MCF 10A (cell line): ENCODE measurements at regions not wholly inside any gene's neighbourhood (a gene's known extent, or its start where the extent isn't known, plus 50 kb on each side); places are given as distances from the start of the nearest gene placed in this dataset.
"Not testable (repeated sequence)": the region's sequence is repeated elsewhere in the genome, so short reads cannot be mapped to it uniquely, and the experiment has no call there.

Experiments used
- BruUV-seq: library from RNA; stranded (reverse); fragments of 400-500 nt; replicated peaks from 2 replicates; lab custom pipeline; 2021; lab: Mats Ljungman, UMichigan
- CTCF ChIA-PET: fragments of 300-600 bp; sonication (Branson Sonifier 250); formaldehyde crosslinking; extraction: SDS; loops from one replicate; lab custom pipeline; 2021; ENCODE audit warnings: antibody characterized with exemption, inconsistent platforms; lab: Yijun Ruan, JAX
- POLR2A ChIA-PET: fragments of 300-600, 350-650 bp; sonication (Branson Sonifier 250); formaldehyde crosslinking; extraction: SDS; loops from one replicate; lab custom pipeline; 2020; ENCODE audit warnings: antibody characterized with exemption, inconsistent platforms; lab: Yijun Ruan, JAX
- DNase-seq: peaks from one replicate; pipeline ENCODE4 v3.0.0-alpha.2; 2018; ENCODE audit not compliant: unreplicated experiment
- H3K27ac Mint-ChIP-seq: one replicate; pipeline ENCODE4 v1.8.0; 2022; ENCODE audit warnings: mild to moderate bottlenecking, low read depth, mixed read lengths; ENCODE audit not compliant: unreplicated experiment
- H3K27me3 Mint-ChIP-seq: one replicate; pipeline ENCODE4 v1.8.0; 2022; ENCODE audit warnings: mixed read lengths; ENCODE audit not compliant: insufficient read depth, unreplicated experiment
- H3K36me3 Mint-ChIP-seq: one replicate; pipeline ENCODE4 v1.8.0; 2022; ENCODE audit warnings: mild to moderate bottlenecking, moderate library complexity, mixed read lengths; ENCODE audit not compliant: insufficient read depth, unreplicated experiment
- H3K4me1 Mint-ChIP-seq: one replicate; pipeline ENCODE4 v1.8.0; 2022; ENCODE audit warnings: mixed read lengths; ENCODE audit not compliant: insufficient read depth, unreplicated experiment
- H3K4me3 Mint-ChIP-seq: one replicate; pipeline ENCODE4 v1.8.0; 2022; ENCODE audit warnings: mild to moderate bottlenecking, moderate library complexity, mixed read lengths; ENCODE audit not compliant: unreplicated experiment
- H3K9me3 Mint-ChIP-seq: one replicate; pipeline ENCODE4 v1.8.0; 2022; ENCODE audit warnings: mixed read lengths; ENCODE audit not compliant: unreplicated experiment
- intact Hi-C: fragments of 100-400 bp; cut with micrococcal nuclease; formaldehyde crosslinking; loops from 2 replicates; pipeline ENCODE4 v1.14.1; 2022
- TF ChIP-seq, protein P1 (sequence below): fragments of 200-600 bp; IDR thresholded peaks from one replicate; pipeline ENCODE4 v1.8.0; 2022; ENCODE audit warnings: antibody characterized with exemption, mild to moderate bottlenecking; ENCODE audit not compliant: unreplicated experiment

DNA sequence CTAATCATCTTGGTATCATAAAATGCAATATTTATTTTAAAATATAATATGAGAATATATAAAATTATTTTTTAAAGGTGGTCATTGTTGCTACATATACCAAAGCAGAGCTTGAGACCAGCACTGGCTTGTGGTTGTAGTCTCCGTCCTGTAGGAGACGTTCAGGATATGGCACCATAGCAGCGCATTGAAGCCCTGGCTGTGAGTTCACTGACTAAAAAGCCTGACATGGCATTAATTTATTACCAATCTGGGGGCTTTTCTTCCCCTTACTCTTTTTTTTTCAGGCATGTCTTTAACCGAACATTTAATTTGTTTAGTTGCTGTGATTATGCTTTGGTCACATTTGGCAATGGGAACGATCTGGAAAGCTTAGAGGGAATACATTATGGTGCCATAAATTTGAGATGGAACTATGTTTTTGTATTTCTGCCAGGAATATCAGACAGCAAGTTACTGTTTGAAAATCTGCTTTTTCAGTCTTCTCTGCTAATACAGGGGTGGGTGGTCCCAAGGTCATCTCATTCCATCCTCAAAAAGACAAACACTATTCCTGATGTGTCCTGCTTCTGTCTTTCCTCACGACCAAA, 108.5 kb downstream of the ZIC4 start:
- Mint-ChIP-seq H3K4me3 (no peak overlapping the region), H3K36me3 (no peaks in the 10 kb centered on the region), H3K4me1 (peaks cover 8% of the 10 kb centered on the region), H3K27me3 (peaks cover 36% of the 10 kb centered on the region), H3K27ac (no peak overlapping the region), H3K9me3 (no peaks in the 10 kb centered on the region)
- BruUV-seq = no TSS peak
- TF ChIP-seq, protein P1, sequence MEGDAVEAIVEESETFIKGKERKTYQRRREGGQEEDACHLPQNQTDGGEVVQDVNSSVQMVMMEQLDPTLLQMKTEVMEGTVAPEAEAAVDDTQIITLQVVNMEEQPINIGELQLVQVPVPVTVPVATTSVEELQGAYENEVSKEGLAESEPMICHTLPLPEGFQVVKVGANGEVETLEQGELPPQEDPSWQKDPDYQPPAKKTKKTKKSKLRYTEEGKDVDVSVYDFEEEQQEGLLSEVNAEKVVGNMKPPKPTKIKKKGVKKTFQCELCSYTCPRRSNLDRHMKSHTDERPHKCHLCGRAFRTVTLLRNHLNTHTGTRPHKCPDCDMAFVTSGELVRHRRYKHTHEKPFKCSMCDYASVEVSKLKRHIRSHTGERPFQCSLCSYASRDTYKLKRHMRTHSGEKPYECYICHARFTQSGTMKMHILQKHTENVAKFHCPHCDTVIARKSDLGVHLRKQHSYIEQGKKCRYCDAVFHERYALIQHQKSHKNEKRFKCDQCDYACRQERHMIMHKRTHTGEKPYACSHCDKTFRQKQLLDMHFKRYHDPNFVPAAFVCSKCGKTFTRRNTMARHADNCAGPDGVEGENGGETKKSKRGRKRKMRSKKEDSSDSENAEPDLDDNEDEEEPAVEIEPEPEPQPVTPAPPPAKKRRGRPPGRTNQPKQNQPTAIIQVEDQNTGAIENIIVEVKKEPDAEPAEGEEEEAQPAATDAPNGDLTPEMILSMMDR = no peak
- ChIA-PET POLR2A (interaction anchor here (0.7 kb wide), 1 partner anchor 1329 kb away, joined by 3 read pairs; no protein-coding TSS in a partner anchor), CTCF (no interaction called here)
- intact Hi-C loops = no loop called here
- DNase-seq = no peak

DNA sequence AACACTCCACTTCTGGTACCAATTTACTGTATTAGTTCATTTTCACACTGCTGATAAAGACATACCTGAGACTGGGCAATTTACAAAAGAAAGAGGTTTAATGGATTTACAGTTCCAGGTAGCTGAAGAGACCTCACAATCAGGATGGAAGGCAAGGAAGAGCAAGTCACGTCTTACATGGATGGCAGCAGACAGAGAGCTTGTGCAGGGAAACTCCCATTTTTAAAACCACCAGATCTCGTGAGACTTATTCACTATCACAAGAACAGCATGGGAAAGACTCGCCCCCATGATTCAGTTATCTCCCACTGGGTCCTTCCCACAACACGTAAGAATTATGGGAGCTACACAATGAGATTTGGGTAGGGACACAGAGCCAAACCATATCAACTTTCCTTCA, 119.0 kb downstream of the ZIC4 start:
- H3K27ac Mint-ChIP-seq, H3K36me3 Mint-ChIP-seq, DNase-seq, CTCF ChIA-PET, H3K9me3 Mint-ChIP-seq, H3K4me3 Mint-ChIP-seq, H3K4me1 Mint-ChIP-seq, intact Hi-C loops, POLR2A ChIA-PET, BruUV-seq: not testable (repeated sequence)
- H3K27me3 Mint-ChIP-seq = peaks cover 29% of the 10 kb centered on the region

DNA sequence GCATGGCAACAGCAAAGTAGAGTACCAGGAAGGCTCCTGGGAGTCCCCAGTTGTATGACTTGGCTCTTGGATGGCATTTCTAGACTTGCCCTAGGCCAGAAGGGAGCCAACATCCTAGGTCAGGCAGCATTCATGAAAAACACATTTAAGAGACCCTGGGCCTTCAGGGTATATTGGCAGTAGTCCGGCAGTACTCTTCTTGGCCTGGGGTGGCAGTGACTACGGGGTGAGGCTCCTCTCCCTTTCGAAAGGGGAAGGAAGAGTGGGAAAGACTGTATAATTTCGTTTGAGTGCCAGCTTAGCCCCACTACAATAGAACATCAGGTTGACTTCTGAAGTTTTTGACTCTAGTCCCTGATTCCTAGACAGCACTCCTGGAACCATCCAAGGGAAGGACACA, 136.4 kb downstream of the ZIC4 start:
- DNase-seq = no peak
- ChIA-PET CTCF (no interaction called here), POLR2A (no interaction called here)
- Mint-ChIP-seq H3K4me1 (no peaks in the 10 kb centered on the region), H3K4me3 (no peak overlapping the region), H3K36me3 (no peaks in the 10 kb centered on the region), H3K27me3 (peaks cover 11% of the 10 kb centered on the region), H3K27ac (no peak overlapping the region), H3K9me3 (peaks cover 9% of the 10 kb centered on the region)
- no TSS peak for BruUV-seq
- intact Hi-C loops = no loop called here
- TF ChIP-seq, protein P1 = no peak

DNA sequence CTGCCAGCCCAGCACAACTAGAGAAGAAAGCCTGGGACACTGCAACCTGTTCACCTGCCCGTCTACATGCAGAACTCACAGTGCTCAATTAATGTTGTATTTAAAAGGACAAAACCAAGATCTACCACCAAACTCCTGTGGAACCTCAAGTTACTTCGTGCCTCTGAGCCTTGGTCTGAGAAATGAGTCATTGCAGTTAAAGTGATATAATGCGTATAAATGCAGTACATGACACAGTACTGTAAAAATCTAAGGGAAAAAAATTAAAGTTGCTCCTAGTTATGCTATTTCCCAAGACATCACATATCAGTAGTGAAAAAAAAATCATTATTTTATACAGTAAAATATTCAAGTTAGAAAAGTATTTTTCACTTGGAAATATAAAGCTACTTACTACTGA, 138.9 kb downstream of the ZIC4 start:
- TF ChIP-seq, protein P1 = no peak
- BruUV-seq = no TSS peak
- H3K27ac Mint-ChIP-seq = no peak overlapping the region
- H3K4me1 Mint-ChIP-seq = no peaks in the 10 kb centered on the region
- H3K4me3 Mint-ChIP-seq = no peak overlapping the region
- DNase-seq = no peak
- ChIA-PET CTCF (no interaction called here), POLR2A (no interaction called here)
- H3K27me3 Mint-ChIP-seq = peaks cover 27% of the 10 kb centered on the region
- no peaks in the 10 kb centered on the region for H3K9me3 Mint-ChIP-seq
- intact Hi-C loops = no loop called here
- H3K36me3 Mint-ChIP-seq = no peaks in the 10 kb centered on the region
